Right hindlimb (tissue), 1 donor: ENCODE measurements at regions not wholly inside any gene's neighbourhood (a gene's known extent, or its start where the extent isn't known, plus 50 kb on each side); places are given as distances from the start of the nearest gene placed in this dataset.

Experiments
- DNase-seq: peaks from one replicate; pipeline ENCODE4 v3.0.0-alpha.2; 2018

DNA sequence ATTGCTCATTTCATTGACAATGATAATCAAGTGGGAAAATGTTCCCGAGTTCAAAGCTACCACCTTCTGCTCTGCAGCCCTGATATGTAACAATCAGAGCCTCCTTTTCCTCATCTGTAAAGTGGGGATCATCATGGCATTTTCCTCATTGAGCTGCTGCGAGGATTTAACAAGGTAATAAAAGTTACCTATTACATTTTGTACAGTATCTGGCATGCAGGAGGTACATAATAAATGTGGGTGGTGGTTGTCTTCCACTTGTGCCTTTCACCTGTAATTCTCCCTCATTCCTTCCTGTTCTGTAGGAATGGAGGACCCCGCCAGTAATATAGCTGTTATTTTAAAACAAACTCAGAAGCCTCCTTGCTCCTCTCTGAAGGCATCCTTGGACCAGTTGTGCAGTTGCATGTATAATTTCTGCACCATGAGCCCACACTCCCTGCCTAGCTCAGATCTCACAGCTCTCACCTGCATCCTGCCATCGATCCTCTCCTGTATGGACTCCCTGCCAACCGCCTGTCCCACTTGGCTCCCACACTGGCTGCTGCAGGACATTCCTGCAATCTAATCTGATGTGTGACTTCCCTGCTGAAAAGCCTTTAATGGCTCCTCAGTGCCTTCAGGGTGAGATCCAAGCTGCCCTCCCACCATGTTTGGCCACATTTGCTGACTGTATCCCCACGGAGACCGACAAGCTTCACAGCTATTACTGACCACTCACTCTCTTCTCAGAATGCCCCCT lies 350.4 kb downstream of the EN1 start:
- DNase-seq, result no peak

DNA sequence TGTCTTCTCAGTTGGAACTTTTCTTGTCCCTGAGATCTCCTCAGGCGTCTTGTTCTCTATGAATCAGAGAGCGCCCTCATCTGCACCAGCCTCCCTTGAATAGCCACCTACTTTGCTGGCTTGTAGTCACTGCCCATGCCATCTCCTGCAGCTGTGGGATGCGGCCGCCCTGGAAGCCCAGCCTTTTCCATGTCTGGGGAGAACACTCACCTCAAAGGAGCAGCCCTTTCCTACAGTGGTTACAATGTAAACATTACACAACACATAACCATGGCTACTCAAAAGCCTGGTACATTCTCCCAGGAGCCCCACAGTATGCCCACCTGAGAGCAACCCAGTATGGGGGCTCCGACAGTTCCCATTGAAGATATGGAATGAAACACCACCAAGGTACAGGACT lies 351.0 kb downstream of the EN1 start:
- DNase-seq, result no peak

DNA sequence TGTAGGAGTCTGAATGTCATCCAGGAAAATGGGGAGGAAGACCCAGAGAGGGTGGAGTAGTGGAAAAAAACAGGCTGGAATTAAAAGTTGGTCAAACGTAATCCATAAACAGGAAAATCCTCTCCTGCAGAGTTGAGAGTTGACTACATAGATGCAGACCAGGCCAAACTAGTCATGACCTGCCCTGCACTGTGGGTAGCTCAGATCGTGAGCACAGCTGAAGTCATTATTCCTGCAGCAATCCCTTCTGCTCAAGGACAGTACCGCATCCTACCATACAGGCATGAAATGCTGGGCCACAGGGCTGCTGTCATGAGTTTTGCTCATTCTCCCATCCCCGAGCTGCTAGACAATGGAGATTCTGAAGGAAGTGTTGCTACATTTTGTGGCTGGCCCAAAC lies 352.2 kb downstream of the EN1 start:
- no peak for DNase-seq

DNA sequence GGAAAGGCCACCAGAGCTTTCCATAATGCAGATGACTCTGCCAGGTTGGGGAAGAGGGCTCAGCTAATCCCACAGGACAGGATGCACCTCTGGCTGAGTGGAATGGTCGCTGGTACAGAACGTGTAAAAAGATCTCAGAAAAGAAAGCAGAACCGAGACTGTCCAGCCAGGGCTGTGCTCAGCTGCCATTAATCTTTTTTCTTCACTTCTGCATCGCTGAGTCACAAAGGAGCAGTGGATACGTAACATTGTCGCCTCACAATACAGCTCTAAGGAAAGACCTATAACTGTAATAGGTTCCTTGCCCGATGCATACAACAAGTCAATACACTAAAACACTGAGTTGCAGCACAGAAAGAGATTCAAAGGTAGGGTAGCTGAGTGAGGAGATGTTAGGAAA lies 354.2 kb downstream of the EN1 start:
- DNase-seq, result no peak

DNA sequence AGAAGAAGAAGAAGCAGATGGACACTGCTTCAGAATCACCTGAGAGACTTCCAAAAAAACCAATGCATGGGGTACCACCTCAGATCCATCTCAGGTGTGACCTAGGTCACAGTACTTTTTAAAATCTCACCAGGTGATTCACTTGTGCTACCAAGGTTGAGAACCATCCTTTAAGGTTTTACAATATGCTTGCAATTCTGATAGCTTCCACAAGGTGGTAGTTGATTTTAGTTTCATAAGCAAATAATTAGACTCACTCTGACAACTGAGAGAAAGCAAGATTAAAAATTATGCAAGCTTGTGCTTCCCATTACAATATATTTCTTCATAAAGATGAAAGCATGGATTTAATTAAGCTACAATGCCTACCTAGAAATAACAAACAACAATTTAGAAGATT lies 355.1 kb downstream of the EN1 start:
- no peak for DNase-seq

DNA sequence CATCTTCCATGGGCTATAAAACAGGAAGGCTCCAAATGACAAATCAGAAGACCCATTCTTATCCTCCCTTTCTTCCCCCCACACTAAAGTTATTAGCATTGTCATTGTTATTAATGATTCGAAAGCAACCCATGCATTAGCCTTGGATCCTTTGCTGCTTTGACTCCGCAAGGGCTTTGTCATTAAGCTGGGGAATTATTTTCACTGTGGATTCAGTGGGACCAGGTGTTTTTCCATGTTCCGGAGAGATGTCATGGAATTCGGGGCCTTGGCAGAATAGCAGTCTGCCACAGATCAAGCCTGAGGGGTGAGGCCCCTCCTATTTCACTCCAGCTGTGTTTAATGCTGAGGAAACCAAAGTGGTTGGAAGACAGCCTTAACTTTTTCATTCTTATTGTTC lies 357.1 kb downstream of the EN1 start:
- peak; percentile 36 for DNase-seq

DNA sequence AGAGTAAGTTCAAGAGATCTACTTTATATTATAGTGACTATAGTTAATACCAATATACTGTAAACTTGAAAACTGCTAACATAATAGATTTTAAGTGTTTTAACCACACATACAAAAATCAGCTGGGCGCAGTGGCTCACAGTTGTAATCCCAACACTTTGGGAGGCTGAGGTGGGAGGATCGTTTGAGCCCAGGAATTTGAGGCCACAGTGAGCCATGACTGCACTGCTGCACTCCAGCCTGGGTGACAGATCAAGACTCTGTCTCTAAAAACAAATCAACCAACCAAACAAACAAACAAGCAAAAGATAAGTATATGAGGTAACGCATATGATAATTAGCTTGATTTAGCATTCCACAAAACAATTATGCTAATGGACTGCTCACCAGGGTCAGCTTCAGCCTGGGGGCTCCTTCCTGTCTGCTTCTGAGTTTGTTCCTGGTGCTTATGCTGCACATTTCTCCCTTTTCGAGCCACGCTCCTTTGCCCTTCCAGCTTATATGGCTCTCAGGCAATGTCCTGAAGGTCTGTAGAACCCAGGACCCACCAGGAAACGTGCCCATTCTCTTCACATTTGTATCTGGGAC lies 357.6 kb downstream of the EN1 start:
- no peak for DNase-seq

DNA sequence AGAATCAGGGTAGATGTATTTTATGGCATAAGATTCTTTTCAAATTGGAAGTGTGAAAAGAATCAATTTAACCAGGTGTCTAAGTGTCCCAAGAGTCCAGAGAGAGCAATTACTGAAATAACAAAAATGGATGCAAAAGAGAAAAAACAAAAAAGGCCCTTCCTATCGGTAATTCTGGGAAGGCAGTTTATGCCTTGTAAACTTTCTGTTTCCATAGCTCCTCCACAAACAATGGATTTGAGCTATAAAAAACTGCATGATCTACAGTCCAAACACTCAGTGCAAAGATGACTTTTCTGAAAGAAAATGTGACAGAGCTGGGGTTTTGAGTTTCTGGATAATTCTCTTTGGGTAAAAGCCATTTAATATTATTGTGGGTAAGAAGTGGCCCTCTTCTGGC lies 366.1 kb downstream of the EN1 start:
- no peak for DNase-seq

DNA sequence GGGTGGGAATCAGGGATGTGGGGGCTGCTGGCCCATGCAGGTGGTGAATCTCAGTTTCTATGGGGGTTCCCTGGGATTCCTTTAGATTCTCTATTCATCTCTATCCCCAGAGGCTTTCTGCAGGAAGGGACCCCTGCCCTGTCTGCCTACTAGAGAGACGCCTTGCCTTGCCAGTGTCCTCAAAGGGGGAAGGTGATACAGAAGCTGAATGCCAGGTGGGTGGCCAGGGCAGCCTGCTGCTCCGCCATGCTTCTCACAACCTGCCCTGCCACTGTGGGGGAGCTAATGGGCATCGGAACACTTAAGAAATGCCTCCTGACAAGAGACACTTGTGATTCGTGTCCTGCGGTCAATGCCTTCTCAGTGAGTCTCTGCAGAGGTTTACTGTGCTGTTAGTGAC lies 368.4 kb downstream of the EN1 start:
- DNase-seq, result no peak

DNA sequence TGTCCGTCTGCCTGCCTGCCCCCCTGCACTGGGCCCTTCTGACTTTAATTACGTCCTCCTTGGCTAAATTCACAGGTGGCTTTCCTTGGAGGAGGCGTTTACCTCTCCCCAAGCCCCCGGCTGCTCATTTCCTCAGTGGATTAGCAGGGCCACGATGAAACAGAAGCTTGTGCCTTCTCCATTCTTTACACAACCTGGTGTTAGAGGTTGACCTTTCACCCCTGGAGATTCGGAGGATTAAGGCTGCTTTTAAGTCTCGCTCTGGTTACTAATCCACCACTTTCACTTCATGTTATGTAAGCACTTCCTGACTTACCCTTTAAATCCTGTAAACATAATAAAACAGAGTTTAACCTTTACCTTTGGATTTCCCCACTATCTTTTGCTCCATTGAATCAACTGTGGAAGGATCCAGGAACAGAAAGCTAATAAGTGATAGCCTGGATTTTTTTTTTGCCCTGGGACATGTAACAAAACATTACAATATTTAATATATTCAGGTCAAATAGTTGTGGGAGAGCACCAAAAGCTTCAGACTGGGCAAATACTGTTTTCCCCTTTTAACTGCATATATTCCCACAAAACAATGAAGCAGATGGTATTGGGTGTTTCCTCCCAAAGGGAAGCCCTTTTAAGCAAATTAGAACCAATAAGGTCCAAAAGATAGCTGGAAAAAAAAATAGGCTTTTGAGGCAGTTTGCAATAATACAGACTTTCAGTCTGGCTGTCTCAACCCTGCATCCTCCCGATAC lies 370.2 kb downstream of the EN1 start:
- no peak for DNase-seq

DNA sequence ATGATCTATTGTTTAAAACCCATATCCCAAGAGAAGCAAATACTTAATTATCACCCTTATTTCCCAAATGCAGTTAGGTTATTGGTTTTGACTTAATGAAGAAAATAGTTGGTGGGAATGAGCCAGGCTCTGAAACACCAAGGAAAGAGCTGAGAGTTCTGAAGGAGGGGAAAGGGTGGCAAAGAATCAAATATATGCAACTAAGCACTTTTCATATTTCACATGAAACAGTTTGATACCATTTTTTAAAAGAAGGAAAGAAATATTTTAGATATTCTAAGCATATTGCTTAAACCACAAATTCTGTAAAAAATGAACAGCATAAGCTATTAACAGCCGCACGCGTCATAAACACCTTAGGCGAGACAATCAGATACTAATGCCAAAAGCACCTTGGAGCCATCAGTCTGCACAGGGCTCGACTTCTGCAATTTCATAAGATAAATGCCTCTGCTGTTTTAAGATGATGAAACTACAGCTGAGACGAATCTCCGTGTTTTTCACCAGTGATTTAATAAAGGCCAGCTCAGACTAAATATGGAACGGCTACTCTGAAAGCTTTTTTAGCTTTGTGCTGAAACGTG lies 371.7 kb downstream of the EN1 start:
- DNase-seq, result no peak

DNA sequence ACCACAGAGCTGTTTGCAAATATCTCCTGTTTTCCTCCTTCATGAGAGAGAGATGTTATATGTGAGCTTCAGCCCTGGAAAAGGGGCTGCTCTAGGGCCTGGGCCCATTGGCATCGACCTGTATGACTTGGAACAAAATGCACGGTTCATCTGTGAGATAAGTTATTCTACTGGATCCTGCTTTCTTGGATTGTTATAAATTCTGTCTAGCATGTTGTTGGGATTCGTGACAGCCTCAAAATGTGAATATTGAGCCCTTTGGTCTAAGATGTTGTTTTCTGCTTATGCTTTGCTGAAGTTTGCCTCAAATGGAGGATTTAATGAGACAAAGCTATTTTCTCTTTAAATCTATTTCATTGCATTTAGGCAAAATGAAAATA lies 372.9 kb downstream of the EN1 start:
- DNase-seq, result no peak

DNA sequence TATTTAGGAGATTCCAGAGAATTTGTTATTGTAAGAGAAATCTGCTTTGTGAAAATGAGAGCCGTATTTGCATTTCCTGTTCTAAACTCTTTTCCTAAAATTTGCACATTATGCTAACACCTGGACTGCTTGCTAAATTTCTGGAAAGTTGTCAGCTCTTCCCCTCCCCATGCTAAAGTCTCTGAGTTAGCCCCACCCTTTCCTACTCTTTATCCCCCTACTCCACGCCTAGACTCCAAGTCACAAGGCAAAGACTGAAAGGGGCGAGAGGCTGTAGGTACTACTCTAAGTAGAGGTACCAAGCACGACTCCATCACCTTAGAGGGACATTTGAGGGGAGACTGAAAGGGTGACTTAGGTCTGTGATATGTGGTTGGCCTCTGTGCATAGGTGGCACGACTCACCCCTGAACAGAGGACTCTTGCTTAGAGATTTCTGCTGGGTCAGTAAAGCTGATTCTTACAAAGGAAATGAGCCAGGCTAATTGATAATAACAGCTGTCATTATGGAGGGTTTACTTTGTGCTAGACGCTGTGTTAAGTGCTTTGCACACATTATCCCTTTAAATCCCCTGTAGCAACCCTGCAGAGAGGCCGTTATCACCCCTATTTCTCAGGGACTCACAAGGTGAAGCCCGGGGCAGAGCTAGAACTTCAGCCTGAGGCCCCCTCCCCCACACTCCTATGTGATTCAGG lies 373.5 kb downstream of the EN1 start:
- DNase-seq, result no peak

DNA sequence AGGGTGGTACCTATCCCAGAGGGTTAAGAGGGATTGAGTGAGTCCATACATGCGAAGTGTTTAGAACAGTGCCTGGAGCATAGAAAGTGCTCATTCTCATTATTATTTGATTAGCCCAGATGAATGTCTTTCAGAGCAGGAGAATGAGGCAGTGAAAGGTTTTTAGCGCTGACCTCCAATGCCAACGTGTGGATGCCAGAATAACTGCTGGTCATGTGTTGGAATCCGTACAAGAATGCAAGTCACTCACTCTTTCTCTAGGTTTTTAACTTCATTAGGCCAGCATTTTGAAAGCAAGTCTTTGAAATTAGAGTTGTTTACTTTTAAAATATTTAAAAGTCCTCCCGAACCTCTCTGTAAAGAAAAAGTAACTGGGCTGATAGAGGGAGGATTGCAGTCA lies 374.2 kb downstream of the EN1 start:
- DNase-seq, result no peak

DNA sequence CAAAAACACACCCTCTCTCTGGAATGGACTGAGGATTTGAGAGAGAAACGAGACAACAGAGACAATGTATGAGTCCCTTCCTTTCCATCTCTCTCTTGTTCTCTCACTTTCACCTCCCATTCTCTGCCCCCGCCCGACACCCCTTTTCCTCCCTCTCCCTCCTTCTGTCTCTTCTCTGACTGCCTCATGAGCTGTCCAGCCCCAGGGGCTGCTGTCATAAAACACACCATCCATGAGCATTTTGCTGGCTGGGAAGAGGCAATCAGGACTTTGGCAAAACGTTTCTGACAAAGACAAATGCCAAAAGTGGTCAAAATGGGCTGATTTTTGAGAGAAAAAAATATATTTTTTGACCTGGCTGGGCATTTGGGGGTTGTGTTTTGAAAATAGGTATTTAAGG lies 377.2 kb downstream of the EN1 start:
- DNase-seq, result no peak

DNA sequence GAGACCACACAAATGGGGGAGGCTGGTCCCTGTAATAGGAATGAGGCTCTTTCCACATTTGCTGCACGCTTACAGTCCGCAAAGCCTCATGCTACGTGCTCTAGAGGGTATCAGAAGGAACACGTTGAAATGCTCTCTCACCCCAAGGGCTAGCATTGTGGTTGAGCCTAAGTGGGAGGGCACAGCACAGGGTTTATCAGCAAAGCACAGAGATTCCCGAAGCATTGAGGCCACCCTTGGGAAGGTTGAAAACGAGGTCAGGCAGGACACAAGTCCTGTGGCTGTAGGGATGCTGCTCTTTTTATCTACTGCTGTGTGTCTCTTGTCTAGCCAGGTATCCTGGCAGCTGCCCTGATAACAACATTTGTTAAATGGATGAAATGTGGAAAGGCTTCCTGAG lies 378.3 kb downstream of the EN1 start:
- no peak for DNase-seq

DNA sequence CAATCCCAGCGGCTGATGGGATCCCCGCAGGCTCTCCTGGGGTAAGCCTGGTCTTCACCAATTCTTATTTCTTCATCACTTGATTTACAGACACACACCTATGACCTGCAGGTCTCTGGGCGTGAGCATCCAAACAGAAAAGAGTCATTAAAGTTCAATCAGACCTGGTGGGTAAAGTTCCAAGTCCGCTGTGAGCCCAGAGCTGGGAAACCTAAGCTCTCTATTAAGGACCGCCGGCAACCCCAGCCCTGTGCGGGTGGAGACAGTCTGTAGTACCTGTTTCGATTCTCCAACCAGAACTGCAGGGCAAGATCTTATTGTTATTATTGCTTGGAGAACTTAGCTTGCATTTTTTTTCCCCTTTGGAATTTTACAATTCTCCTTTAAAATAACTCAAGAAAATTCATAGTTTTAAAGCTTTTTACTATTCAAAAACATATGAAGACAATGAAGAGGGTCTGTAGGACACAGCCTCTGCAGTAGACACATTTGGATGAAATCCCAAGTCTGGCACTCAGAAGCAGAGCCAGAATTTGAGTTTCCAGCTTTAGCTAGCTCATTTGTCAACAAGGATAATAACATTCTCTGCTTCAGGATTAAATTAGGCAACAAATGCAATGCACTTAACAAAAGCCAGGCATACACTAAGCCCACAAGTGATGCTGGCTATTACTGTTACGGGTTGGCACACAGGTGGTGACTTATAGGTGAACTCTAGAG lies 376.4 kb downstream of the INSIG2 start:
- no peak for DNase-seq

DNA sequence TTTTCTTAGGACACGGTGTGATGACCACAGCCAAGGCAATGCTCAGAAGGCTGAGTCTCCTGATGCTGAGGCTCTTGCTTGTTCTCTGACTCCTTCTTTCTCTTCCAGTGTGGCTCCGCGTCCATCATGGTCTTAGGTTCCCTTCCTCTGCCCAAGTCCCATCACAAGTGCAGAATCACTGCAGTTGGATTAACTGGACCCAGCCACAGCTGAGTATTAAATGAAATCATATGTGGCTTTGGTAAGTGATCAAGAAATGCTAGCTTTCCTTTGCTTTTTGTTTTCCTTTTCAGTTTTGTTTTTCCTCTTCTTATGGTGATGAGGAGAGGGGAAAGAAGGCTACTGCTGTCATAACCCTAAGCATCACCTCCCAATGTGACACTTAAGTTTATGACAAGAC lies 375.8 kb downstream of the INSIG2 start:
- DNase-seq, result no peak

DNA sequence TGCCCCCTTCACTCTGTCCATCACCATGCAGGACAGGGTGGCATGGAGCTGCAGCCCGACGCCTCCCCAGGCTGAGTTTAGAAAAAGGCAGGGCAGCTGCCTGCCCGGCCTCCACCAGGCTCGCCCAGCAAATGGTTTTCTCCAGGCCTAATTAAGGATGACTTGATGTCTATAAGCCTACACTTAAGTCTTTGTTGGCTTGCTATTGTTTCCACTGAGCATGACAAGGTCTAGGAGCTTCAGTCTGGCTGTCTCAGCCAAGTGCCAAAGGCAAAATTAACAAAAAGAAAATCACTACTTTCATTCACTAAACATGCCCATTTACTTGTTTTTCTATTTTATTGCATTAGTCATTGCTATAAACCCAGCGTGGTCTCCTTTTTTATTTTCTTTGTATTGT lies 372.2 kb downstream of the INSIG2 start:
- no peak for DNase-seq

DNA sequence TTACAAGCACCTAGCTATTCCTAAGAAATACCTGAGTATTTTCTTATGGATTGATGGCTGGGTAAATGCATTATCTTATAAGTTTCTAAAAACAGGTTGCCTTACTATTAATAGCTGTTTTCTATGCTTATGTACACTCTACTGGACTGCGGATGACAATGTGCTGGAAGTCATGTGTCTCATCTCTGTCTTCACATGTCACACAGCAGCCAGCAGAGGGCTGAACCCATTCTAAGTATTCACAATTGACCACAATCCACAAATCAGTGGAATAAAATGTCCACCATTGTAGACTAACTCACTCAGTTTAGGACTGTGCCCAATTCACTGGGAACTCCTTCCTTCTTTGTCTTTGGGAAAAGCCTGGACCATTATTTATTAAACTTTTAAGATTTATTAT lies 371.2 kb downstream of the INSIG2 start:
- no peak for DNase-seq

DNA sequence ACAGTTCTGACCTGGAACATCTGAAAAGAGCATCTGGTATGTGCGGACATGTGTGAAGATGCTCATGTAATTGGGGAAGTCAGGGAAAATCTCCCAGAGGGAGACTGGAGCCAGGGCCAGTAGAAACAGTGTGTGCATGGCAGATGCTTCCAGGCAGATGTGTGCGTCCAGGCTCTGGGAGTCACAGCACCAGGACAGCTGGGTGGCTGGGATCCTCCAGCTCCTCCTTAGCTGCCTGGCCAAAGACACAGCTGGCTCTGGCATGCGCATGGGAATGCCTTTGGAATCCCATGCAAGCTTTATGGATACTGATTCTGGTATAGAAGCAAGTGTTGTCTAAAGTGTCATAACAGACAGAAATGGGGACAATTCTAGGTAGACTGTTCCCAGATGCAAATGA lies 369.7 kb downstream of the INSIG2 start:
- peak; percentile 86 for DNase-seq

DNA sequence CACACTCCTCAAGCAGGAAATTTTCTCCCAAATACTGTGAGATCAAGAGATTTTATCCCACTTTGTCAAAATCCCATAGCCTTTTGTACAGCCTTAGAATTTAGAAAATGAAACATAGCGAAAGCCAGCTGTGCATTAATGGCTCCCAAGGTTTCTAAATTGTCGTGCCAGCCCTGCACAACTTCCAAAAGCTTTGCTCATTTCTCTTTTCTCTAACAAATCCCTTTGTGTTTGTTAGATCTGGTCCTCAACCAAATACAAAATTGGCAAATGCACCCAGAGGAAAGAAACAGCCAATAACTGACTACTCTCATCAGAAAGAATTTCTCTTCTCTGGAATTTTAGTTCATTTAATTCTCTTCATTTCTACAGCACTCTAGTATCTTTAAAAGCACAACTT lies 361.1 kb downstream of the INSIG2 start:
- no peak for DNase-seq

DNA sequence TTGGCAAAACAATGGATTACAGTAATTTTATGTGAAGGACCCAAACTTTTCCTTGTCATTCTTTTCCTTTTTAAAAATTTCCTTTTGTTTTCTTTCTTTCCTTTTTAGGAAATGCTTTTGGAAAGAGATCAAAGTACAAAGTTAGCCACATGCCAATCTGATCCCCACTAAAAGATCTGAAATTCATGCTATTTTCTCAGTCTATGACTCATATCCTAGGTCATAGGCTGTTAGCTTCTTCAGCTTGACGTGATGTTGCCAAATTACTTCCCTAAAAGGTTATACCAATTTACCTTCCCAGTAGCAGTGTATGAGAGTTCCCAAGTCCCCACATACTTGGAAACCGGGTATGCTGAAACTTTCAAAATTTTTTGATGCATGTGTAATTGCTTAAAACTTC lies 355.3 kb downstream of the INSIG2 start:
- DNase-seq, result no peak
